AG09309 (cell line): ENCODE measurements at regions not wholly inside any gene's neighbourhood (a gene's known extent, or its start where the extent isn't known, plus 50 kb on each side); places are given as distances from the start of the nearest gene placed in this dataset.

Experiments used
- DNase-seq: peaks from one replicate; pipeline ENCODE4 v3.0.0-alpha.2; 2010; ENCODE audit warnings: low read depth
- H3K4me3 ChIP-seq: 2 replicates; pipeline ENCODE4 v1.5.1; 2011; ENCODE audit warnings: mild to moderate bottlenecking, low read depth, low read length, moderate library complexity; ENCODE audit not compliant: control insufficient read depth
- TF ChIP-seq, protein P1 (sequence below): IDR thresholded peaks from 2 replicates; pipeline ENCODE4 v1.5.1; 2011; ENCODE audit warnings: mild to moderate bottlenecking, low read depth, low read length, inconsistent platforms; ENCODE audit not compliant: insufficient read depth, control insufficient read depth; ENCODE audit errors: missing control alignments

DNA sequence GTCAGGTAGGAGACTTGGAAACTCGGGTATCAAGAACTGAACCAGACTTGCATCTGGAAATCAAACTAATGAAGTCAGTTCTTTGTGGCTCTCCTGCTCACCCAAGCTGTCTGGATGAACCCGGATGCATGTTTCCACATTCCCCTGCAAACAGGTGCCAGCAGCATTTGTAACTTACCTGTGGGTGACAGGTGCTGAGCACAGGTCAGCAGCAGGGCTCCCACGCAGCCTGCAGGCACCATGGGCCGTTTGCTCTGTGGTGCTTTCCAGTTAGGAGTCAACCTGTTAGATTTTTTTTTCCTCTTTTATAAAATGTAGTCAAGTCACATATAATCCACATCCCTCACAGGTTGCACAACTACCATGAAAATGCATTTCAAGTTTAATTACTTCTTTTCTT lies 385.6 kb upstream of the ADGRL3 start:
- TF ChIP-seq, protein P1, sequence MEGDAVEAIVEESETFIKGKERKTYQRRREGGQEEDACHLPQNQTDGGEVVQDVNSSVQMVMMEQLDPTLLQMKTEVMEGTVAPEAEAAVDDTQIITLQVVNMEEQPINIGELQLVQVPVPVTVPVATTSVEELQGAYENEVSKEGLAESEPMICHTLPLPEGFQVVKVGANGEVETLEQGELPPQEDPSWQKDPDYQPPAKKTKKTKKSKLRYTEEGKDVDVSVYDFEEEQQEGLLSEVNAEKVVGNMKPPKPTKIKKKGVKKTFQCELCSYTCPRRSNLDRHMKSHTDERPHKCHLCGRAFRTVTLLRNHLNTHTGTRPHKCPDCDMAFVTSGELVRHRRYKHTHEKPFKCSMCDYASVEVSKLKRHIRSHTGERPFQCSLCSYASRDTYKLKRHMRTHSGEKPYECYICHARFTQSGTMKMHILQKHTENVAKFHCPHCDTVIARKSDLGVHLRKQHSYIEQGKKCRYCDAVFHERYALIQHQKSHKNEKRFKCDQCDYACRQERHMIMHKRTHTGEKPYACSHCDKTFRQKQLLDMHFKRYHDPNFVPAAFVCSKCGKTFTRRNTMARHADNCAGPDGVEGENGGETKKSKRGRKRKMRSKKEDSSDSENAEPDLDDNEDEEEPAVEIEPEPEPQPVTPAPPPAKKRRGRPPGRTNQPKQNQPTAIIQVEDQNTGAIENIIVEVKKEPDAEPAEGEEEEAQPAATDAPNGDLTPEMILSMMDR = no peak
- no peak for DNase-seq

DNA sequence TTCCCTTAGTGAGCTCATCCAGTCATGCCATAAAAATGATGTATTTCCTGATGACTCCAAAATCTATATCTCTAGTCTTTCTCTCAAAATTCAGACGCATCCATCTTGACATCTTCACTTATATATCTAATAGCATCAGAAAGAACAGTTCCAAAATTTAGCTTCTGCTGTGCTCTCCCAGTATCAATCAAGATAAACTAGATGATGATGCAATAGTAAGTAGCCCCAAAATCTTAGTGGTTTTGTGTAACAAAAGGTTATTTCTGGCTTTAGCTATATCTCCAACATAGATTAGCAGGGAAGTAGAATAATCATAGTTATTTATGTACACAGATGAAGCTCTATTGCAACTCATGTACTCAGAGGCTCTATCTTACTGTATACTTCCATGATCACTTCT lies 382.5 kb upstream of the ADGRL3 start:
- no peak overlapping the region for H3K4me3 ChIP-seq
- TF ChIP-seq, protein P1 = no peak
- DNase-seq = no peak

More for the DNA sequence above, 385.6 kb upstream of the ADGRL3 start:
- no peak overlapping the region for H3K4me3 ChIP-seq

DNA sequence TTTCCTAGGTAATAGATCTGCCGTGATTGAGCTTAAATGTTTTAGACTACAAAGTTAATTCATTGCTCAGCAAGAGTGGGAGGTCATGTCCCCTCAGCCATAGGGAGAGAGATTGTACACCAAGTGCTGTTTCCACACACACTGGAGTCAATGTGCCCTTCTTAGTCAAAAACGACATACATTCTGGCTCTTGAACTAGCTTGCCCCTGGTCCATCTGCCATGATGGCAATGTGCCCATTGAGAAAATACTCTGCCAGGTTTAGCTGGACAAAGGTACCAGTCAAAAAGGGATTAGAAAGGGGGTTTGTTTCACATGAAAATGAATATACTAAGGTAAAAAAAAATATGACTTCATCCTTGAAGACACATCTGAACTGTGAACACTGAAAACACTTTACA lies 377.1 kb upstream of the ADGRL3 start:
- TF ChIP-seq, protein P1 = no peak
- DNase-seq = no peak
- H3K4me3 ChIP-seq = no peak overlapping the region

DNA sequence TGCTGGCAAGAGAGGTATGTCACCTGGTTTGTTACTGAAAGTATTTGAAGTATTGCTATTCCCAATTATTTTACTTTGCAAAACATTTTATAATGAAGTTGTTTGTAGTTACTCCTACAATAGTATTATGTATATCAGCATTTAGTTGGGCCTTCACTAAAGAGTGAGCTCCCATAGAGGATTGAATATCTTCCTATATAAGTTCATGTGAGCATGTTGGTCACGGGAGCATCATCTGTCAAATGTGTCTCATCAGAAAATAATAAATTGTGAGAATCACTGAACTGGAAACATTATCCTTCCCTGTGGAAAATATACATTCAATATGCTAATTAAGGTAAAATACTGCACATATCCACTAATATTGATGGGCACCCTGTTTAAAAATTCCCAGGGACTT lies 360.1 kb upstream of the ADGRL3 start:
- DNase-seq = no peak
- TF ChIP-seq, protein P1 = no peak
- no peak overlapping the region for H3K4me3 ChIP-seq

DNA sequence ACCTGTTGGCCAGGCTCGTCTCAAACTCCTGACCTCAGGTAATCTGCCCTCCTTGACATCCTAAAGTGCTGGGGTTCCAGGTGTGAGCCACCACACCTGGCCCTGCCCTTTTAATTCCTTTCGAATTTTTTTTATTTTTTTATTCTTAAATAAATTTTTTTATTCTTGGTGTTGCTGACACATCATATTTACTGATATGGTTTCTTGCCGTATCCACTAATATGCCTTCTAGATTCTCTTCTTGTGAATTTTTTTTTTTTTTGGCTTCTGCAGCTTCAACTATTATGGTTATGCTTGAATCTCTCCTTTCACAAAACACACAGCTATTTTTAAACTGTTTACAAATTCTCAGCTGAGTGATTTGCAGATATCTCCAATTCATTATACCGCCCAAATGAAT lies 353.4 kb upstream of the ADGRL3 start:
- TF ChIP-seq, protein P1 = no peak
- no peak overlapping the region for H3K4me3 ChIP-seq
- DNase-seq = no peak

DNA sequence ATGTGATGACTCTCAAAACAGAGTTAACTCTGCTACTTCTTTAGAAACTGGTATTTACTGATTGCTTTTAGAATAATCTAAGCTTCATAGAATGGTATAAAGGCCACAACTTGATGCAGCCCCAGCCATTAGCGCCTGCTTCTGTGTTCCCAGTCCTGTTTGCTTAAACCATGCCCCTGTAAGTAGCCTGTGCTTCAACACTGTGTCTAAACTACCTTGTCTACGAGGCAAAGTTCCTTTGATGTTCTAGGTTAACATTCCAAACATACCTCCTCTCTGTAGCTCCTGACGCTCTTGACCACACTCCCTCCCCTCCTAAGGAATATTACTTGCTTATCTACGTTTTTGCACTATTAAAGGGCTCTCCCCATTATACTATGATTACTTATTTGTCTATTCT lies 352.5 kb upstream of the ADGRL3 start:
- no peak overlapping the region for H3K4me3 ChIP-seq
- DNase-seq = no peak
- TF ChIP-seq, protein P1 = no peak

DNA sequence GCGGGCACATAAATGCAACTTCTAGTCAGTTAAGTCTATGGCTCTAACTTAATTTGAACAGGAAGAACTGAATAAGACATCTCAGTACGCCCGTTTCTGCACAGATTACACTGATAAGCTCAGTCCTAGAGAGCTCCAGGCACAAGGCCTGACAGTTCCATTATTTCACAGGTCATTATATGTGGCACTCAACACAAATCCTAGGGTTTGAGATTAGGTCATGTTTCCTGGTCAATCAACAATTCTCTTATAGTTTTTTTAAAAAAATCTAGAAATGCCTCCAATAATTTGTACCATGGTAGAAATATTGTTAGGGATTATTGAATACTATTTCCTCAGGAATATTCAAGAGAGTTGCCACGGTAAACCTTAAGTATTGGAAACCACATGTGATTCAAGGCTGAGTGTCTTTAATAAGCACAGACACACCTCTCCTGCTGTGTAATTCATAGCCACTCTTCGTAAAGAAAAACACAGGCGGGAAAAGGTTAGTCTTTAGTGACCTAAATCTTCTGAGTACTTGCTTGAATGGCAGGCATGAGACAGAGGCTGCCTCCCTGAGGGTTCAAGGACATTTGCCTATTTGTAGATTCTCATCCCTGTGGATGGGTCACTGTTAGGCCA lies 342.9 kb upstream of the ADGRL3 start:
- H3K4me3 ChIP-seq = no peak overlapping the region
- TF ChIP-seq, protein P1 = no peak
- DNase-seq = no peak
